GM18870 (cell line): ENCODE measurements at regions not wholly inside any gene's neighbourhood (a gene's known extent, or its start where the extent isn't known, plus 50 kb on each side); places are given as distances from the start of the nearest gene placed in this dataset.

Experiments
- ATAC-seq: cut with Tn5 transposase; IDR thresholded peaks from one replicate; pipeline ENCODE4 v1.9.1; 2021; ENCODE audit warnings: moderate library complexity; ENCODE audit not compliant: unreplicated experiment

DNA sequence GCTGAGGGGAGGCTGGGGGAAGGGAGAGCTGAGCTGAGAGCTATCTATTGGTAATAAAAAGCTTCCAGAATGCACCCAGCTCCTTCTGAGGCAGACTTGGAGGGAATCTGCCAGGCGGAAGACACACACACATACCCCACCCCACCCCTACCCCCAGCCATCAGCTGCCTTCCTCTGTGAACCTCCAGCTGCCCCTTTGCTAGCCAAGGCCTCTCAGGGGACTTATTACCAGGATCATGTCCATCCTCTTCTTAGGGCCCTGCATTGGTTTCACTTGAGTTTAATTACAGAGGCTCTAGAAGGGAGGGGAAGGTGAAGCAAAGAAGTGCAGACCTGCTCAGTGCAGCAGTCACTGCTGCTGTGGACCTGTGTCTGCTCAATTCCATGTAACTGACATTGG lies 156.4 kb downstream of the OMA1 start:
- no peak for ATAC-seq

DNA sequence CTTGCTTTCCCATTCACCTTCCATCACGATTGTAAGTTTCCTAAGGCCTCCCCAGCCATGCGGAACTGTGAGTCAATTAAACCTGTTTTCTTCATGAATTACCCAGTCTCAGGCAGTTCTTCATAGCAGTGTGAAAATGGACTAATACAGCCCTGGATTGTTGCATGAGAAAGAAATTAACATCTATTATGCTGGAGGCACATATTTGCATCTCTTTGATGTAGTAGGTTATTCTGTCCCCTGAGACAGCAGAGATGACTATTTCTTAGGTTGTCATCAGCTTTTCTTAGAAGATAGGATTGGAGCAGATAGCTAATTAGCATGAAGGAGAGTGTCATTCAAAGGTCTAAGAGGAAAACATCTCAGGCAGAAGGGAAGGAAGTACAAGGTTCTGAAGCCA lies 166.2 kb downstream of the OMA1 start:
- ATAC-seq = no peak

DNA sequence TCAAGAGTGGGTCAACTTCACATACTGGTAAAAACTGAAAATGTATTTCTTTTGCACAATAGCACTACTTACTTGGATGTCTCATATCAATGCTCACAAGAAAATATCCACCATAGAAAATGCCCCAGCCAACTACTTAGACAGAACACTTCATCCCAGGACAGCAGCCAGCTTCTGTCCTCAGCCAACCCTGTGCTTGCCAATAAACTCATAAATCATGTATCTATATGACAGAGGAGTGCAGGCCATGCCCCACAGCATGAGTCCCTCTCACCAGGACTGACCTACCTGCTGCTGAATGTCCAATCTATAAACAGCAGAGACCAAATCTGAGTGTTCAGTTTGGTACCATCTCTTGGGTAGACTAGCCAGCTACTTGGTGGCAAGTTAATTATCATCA lies 179.3 kb downstream of the OMA1 start:
- no peak for ATAC-seq

DNA sequence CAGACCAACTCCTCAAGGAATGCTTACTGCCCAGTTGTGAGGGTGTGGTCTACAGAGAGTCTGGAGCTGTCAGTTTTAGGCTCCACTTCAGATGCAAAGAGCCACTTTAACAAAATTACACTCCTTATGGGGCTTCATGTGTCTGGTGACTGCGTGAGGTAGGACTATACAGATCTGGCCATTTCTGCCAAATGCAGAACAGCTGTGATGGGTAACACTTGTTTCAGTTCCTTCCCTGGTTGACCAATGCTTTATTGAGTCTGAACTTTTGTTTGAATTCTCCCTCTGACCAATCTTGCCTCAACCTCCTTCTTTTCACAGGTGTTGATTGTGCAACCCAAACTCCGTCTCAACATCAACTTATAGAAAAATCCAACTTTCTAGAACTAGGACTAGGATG lies 181.2 kb downstream of the OMA1 start:
- no peak for ATAC-seq

DNA sequence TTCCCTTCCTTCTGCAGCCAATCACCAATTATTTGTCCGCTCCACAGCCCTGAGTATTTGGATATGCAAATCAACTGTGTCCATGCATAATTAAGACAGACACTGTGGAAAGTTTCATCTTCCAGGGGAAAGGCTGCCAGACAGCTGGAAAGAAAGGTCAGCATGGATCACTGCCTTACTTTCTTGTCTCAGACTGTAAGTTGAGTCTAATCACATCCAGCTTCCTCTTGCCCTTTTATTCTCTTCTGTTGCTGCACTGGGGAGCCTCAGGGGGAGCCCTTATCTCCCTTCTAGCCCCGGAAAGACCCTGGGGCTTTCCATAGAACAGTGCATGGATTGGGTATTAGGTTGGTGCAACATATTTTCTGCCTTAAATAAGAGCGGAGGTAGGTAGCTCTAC lies 182.9 kb downstream of the OMA1 start:
- ATAC-seq = no peak

DNA sequence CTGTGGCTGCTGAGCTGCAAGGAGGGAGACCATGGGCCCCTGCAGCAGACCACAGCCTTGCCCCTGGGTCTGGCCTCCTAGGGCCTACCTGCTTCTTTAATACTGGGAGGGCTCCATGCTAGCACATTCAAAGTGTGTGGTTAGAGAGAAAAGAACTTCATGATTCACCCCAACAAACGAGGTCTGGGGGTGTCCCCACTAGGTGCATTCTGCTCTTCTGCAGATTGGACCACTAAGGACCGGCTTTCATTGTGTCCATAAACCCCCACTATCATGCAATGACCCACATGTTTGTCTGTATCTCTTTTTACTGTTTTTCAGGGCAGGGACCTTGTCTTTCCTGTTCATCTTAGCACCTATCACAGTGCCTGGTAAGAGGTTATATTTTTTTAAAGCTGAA lies 185.4 kb downstream of the OMA1 start:
- ATAC-seq = no peak

DNA sequence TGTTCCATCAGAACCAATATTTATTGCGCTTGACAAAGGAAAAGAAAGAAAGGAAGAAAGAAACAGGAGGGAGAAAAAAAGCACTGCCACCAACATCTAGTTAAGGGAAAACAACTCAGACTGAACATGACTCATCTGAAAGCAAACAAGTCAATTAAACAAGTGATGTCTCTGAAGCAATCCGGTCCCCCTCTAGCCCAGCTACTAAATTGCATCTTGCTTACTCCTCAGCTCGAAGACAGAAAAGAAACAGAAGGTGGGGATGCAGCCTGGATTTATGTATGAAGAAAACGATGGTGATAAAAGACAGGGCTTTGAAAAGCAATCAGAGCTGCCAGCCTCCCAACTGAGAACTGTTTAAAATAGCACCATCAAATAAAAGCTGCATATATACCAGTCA lies 188.2 kb downstream of the OMA1 start:
- no peak for ATAC-seq

DNA sequence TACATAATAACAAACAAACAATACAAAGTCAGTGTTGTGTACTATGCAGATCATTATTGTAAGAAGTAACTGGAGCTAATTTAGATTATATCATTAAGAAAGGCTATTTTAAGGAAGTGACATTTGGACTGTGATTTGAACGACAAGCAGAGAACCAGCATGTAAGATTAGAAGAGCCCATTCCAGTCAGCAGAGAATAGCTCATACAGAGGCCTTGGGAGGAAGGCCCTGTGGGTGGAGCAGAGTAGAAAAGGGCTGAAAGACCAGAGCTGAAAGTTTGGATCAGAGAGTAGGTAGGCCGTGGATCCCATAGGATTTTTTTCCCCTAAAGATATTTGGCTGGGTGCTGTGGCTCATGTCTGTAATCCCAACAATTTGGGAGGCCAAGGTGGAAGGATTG lies 190.1 kb downstream of the OMA1 start:
- ATAC-seq = no peak

DNA sequence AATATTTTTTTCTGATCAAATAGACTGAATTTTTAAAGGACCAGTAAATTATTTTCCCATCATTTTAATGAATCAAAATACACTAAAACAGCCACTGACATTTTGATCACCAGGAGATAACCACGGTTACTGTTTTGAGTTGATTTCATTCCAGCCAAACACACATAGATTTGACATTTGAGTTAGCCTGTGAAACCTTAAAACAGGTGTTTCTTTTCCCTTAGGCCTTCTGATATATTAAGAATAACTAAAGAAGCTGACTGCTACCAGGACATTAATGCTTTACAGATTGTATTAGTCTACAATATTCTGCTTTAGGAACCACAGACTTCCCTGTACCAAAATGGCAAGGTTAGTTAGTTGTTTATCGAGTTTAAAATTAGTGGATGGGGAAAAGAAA lies 193.4 kb downstream of the OMA1 start:
- no peak for ATAC-seq

DNA sequence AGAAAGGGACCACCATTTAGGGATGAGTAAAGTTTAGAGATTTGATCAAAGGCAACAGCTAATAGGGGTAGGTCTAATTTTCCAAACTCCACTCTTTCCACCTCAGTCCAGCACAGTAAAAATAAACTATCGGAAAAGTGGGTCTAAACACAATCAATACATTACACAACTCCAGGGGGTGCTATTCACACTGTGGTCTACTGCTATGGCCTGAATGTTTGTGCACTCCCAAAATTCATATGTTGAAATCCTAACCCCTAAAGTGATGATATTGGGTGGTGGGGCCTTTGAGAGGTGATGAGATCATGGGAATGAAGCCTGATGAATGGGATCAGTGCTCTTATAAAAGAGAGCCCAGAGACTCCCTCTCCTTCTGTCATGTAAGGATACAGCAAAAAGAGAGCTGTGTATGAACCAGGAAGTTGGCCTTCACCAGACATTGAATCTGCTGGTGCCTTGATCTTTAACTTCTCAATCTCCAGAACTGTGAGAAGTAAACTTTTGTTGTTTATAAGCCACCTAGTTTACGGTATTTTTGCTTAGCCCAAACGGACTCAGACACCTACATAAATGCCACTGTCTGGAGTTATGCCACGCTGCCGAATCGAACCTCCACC lies 193.9 kb downstream of the OMA1 start:
- ATAC-seq = no peak

DNA sequence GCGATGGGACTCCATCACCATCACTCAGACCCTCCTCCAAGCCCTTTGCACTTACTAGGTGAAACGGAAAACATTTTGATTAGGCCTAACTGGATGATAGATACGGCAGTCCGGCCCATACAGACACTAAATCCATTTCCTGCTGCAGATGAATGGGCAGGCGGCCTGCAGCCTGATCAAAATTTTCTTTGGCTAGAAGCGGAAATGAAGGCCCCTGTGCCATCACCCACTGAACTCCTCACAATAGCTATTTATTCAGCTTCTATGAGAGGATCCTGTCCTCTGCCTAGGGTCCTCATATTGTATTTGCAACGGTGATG lies 200.5 kb downstream of the OMA1 start:
- ATAC-seq = no peak

DNA sequence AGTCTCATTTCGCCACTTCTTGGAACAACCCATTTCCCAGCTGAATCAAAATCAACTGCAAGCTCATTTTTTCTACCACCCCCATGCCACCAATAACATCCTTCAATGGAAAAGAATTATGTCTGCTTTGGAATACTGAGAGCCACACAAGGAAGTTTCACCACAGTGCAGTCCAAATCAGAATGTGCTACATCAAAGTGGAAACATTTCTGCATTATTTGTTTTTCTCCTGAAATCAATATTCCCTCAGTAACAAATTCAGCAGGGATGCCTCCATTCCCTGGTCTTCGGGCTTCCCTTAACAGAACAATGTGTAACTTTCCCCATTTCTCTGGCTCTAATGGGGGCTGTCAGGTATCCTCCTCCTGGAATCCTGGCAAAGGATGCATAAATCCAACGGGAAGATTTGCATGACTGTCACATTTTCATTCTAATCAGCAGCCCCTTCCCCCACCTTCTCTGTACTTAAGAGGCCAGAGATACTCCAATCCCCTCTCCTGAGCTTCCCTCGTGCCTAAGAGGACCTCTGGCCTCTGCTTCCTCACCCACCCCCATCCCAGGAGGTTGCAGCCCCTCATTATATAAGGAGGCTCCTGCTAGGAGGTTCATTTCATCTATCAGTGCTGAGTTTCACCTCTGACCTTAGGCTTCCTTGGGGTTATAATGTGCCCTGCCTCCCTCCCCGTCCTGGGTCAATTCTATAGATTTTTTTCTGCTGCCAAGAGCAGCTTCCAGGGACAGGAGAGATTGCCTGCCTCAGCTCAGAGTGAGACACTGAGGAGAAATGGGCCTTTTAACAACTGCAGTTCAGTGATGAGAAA lies 201.1 kb downstream of the OMA1 start:
- ATAC-seq = no peak

DNA sequence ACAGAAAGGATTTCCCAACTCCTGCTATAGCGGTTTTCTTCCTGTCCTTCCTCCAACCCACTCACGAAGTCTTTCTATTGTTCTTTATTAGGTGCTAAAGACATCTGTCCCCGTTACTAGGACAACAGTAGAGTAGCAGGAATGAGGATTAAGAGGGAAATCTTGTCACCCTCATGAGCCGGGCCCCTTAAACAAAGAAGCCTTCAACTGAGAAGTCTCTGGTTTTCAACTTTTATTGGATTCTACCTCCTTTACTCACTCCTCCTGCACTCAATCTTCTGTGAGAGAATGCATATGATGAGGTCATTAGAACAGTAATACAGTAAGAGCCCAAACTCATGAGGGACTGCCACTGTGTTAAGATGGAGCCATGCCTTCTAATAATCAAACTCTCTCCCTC lies 206.3 kb downstream of the OMA1 start:
- no peak for ATAC-seq

DNA sequence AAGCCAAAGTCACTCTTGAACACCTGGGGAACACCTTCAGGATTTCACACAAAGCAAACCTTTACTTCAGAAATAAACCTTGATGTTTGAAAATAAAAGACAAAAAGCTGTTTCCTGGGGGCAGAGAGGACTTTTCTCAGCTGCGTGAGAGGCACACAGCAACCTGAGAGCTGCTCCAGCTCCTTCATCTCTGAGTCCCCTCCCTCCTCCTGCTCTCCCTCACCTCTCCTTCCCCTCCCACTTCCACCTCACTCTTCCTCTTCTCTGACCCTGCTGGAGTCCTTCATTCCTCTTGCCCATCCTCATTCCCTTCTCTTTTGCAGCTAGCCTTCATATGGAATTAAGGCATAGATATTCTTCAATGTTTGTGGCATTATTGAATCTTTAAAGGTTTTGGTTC lies 208.4 kb downstream of the OMA1 start:
- ATAC-seq = no peak

DNA sequence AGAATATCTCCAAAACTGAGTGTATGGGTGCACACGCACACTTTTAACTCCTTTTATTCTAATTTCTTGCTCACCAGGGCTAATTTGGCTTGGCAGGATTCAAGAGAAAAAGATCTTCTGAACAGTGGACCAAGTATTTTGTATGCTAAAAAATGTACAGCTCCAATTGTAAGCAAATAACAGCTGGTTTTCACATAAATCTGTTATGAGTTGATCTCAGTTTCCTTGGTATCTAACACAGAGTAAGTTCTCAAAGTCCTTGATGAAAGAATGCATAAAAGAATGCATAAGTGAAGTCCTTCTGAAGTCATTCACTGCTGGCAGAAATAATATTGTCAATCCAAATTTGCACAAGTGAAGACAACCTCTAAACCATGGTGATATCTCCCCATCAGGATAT lies 213.0 kb downstream of the OMA1 start:
- ATAC-seq = no peak

DNA sequence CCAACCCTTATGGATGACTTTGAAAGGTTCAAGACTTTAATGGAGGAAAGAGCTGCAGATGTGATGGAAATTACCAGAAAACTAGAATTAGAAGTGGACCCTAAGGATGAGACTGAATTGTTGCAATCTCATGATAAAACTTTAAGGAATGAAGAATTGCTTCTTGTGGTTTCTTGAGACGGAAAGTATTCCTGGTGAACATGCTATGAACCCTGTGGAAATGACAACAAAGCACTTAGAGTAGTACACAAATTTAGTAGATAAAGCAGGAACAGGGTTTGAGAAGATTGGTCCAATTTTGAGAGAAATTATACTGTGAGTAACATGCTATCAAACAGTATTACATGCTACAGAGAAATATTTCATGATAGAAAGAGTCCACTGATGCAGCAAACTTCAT lies 215.4 kb downstream of the OMA1 start:
- ATAC-seq = no peak

DNA sequence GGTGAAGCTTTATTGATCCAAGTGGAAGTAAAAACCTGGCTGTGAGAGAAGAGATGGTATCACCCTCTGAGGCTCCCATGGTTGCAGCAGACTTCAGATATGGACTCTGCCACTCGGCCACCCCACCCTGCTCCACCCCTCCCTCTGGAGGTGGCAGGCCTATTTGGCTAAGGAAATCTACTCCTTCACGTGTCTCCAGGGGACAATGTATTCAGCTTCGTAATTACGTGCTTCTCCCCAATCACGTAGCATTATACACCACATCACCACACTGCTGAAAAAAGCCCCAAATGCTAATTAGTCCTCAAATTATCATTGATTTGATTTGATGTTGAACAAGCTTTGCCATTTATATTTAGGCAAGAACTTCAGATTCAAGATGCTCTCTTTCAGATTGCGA lies 220.7 kb downstream of the OMA1 start:
- no peak for ATAC-seq

DNA sequence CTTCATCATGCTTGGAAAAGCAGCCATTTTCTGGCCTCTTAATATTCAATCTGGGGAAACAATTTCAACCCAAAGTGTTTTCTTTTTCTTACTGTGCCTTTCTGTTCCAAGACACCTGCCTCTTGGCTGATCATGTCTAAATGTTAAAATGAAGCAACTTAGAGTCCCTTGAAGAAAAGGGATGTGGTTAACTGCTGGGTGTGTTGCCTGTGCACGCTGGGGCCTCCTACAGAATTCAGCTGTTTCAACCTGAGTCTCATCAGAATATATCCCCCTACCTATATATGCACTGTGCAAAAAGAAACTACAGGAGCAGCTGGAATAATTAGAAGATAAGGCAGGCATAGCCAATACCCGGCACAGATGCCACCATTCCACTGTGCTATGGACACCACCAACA lies 222.0 kb downstream of the OMA1 start:
- no peak for ATAC-seq

DNA sequence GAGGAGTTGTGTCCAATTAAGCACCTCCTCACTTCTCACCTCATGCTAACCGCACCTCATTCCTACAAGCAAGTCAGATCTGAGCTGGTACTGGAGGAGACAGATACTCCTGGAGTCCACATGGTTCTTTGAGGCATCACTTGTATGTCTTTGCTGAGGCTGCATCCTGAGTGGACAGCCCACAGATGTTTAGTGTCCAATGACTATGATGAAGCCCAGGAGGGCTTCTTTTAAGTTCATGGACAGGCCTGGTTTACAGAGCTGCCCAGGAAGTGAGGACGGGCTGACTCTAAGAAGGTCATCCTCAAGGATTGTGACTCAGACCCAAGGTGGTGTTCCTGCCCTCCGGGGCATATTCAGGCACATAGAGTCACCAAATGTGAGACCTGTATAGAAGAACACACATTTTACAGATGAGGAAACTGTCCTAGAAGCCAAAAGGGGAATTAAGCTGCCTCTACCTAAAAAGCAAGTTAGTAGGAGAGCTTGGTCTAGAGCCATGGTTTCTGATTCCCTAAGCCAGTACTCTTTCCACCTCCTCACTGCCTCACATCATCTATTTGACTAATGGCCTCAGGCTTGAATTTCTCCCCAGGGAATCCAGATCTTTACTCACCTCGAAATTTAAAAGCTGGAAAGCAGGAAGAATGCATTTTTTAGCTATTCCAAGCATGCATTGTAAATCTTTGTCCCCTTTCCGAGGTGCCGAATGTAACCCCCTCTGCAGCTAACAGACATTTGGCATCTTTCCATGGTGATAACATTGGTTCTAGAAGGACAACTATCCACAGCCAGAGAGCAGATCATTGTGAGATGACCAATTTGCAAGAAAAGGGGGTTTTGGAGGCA lies 228.1 kb downstream of the OMA1 start:
- no peak for ATAC-seq

DNA sequence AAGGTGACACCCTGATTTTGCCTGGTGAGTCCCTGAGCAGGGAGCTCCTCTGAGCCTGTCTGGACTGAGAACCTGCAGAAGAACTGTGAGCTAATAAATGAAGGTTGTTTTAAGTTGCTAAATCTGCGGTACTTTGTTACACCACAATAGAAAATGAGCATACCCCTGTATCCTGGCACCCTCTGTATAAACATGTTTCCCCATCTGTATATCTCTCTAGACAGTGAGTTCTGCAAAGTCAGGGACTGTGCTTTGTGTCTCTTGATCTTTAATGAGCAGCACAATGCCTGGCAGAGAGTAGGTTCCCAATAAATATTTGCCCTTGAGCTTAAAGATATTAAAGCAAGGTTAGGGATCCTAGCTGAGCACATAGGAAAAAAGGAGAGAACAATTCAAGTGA lies 228.8 kb downstream of the OMA1 start:
- ATAC-seq = no peak

DNA sequence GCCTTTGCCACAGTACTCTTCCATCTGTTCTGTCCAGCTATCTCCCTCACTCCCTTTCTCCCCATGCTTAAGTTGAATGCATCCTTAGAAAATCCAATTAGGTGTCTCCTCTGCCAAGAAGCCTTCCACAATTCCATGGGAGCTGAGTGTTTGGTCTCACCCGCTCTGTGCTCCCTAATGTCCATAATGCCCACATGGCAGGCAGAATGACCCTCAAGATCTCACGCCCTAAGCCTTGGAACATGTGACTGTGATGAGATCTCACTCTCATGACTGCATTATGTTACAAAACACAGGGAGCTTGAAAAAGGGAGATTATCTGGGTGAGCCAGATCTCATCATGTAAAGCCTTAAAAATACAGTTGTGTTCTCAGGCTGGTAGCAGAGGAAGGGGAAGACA lies 229.4 kb downstream of the OMA1 start:
- no peak for ATAC-seq

DNA sequence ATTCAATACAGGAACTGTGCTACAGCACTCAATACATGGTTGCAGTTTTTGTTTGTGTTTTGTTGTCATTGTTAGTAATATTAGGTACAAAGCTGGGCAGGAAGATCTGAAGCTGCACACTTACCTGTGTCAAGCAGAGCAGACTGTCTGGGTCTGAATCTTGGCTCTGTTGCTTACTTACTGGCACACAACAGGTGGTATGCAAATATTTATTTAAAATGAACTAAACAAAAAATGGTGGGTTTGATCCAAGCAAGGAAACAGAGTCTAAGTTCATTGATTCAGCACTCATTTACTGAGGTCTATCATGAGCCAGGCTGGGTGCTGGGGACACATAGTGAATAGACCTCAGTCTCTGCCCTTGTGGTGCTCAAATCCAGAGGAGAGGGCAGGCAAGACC lies 230.4 kb downstream of the OMA1 start:
- no peak for ATAC-seq
